Naive thymus-derived CD4-positive, alpha-beta T cell (primary cell): ENCODE measurements at regions not wholly inside any gene's neighbourhood (a gene's known extent, or its start where the extent isn't known, plus 50 kb on each side); places are given as distances from the start of the nearest gene placed in this dataset.

ENCODE experiments used
- ATAC-seq: fragments of 150-1000 bp; cut with Tn5 transposase; 2 replicates; pipeline ENCODE4 v1.10.0; 2021; ENCODE audit warnings: mild to moderate bottlenecking, moderate library complexity
- CTCF ChIA-PET: fragments of 350-600 bp; sonication (Branson Sonifier 250); formaldehyde crosslinking; loops from one replicate; lab custom pipeline; 2021; ENCODE audit warnings: antibody characterized with exemption; lab: Charles Lee
- POLR2A ChIA-PET: fragments of 350-600 bp; sonication (Branson Sonifier 250); formaldehyde crosslinking; loops from one replicate; lab custom pipeline; 2021; ENCODE audit warnings: antibody characterized with exemption, inconsistent platforms; lab: Charles Lee
- DNase-seq, 9 donors: peaks; one replicate each; pipeline versions ENCODE4 v3.0.0 to v3.0.0-alpha.2; 2020 to 2022; ENCODE audit warnings: mixed read lengths in 1 of 9
- H3K27ac ChIP-seq: one replicate; pipeline ENCODE4 v1.7.0; 2013; ENCODE audit warnings: mild to moderate bottlenecking, low read depth, low read length, moderate library complexity
- H3K27me3 ChIP-seq, 2 donors: one replicate each; pipeline ENCODE4 v1.7.0; 2013; ENCODE audit warnings: low read length in 2 of 2, mild to moderate bottlenecking in 2 of 2, moderate library complexity in 2 of 2; ENCODE audit not compliant: control insufficient read depth in 2 of 2, insufficient read depth in 2 of 2
- H3K36me3 ChIP-seq, 3 experiments: 1 replicate in 2 of 3; 2 replicates in 1 of 3; pipeline ENCODE4 v1.7.0; 2013; ENCODE audit warnings: low read length in 3 of 3, mild to moderate bottlenecking in 3 of 3, moderate library complexity in 1 of 3; ENCODE audit not compliant: insufficient read depth in 3 of 3, control insufficient read depth in 2 of 3
- H3K4me1 ChIP-seq, 2 donors: one replicate each; pipeline ENCODE4 v1.7.0; 2013; ENCODE audit warnings: low read length in 2 of 2, mild to moderate bottlenecking in 2 of 2, moderate library complexity in 1 of 2; ENCODE audit not compliant: control insufficient read depth in 2 of 2, insufficient read depth in 2 of 2
- H3K4me3 ChIP-seq: 2 replicates; pipeline ENCODE4 v1.7.0; 2013; ENCODE audit warnings: mild to moderate bottlenecking, low read length
- H3K9me3 ChIP-seq, 3 experiments: 1 replicate in 2 of 3; 2 replicates in 1 of 3; pipeline ENCODE4 v1.7.0; 2013; ENCODE audit warnings: low read length in 3 of 3; ENCODE audit not compliant: control insufficient read depth in 2 of 3
- H3K27ac Mint-ChIP-seq, 9 donors: one replicate each; pipeline ENCODE4 v1.8.0; 2020 to 2022; ENCODE audit warnings: mixed read lengths in 9 of 9, mild to moderate bottlenecking in 8 of 9, moderate library complexity in 5 of 9, inconsistent platforms in 2 of 9
- H3K27me3 Mint-ChIP-seq, 5 donors: one replicate each; pipeline ENCODE4 v1.8.0; 2021 to 2022; ENCODE audit warnings: mixed read lengths in 5 of 5, mild to moderate bottlenecking in 1 of 5
- H3K36me3 Mint-ChIP-seq, 5 donors: one replicate each; pipeline ENCODE4 v1.8.0; 2020 to 2022; ENCODE audit warnings: mixed read lengths in 5 of 5, mild to moderate bottlenecking in 3 of 5, inconsistent platforms in 1 of 5
- H3K4me1 Mint-ChIP-seq, 7 donors: one replicate each; pipeline ENCODE4 v1.8.0; 2020 to 2022; ENCODE audit warnings: mixed read lengths in 7 of 7, mild to moderate bottlenecking in 3 of 7, inconsistent platforms in 1 of 7
- H3K4me3 Mint-ChIP-seq, 10 donors: one replicate each; pipeline ENCODE4 v1.8.0; 2020 to 2022; ENCODE audit warnings: mild to moderate bottlenecking in 10 of 10, mixed read lengths in 10 of 10, moderate library complexity in 6 of 10, inconsistent platforms in 2 of 10
- H3K9me3 Mint-ChIP-seq, 11 donors: one replicate each; pipeline ENCODE4 v1.8.0; 2020 to 2022; ENCODE audit warnings: mixed read lengths in 11 of 11, mild to moderate bottlenecking in 4 of 11, inconsistent platforms in 1 of 11, moderate library complexity in 1 of 11
- intact Hi-C, 2 donors: fragments of 100-400 bp; cut with micrococcal nuclease; formaldehyde crosslinking; loops; one replicate each; pipeline ENCODE4 v1.15.1; 2023

DNA sequence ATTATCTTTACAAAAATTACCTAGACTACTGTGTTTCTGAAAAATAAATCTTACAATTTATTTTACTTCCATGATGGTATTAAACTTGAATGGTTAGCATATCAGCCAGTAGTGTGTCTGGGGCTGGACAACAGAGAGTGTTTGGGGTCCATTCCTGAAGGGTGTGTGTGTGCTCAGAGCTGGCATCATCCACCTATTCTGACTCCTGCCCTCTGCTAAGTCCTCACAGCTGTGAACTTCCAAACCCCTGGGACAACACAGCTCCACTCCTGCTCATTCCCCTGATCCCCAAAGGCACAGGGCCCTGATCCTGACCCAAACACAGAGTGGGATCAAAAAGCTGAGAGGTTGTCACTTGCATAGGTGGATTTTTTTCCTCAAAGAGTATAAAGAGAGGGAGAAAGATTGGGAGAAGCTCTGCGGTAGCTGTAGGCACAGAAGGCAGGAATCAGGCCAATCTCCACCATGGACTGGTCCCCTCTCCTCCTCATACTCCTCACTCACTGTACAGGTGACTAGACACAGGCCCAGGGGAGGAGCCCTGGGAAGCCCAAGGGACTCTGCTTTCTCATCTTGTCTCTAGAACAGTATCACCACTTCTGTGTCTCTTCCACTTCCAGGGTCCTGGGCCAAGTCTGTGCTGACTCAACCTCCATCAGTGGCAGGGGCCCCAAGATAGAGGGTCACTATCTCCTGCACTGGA is 55.7 kb upstream of the TOP3B start:
- Histone ChIP-seq H3K9me3 (no peaks in the 10 kb centered on the region), H3K4me1 (no peaks in the 10 kb centered on the region), H3K27ac (no peak overlapping the region), H3K27me3 (no peaks in the 10 kb centered on the region), H3K36me3 (no peaks in the 10 kb centered on the region), H3K4me3 (no peak overlapping the region)
- Mint-ChIP-seq H3K4me3 (no peak overlapping the region), H3K27me3 (peaks cover 14 to 25% (median 17%) of the 10 kb centered on the region in 5 donors), H3K4me1 (no peaks in the 10 kb centered on the region), H3K27ac (no peak overlapping the region), H3K9me3 (no peaks in the 10 kb centered on the region), H3K36me3 (no peaks in the 10 kb centered on the region)
- intact Hi-C loops, result no loop called here
- ChIA-PET CTCF (no interaction called here), POLR2A (no interaction called here)
- DNase-seq (no peak), ATAC-seq (no peak)

DNA sequence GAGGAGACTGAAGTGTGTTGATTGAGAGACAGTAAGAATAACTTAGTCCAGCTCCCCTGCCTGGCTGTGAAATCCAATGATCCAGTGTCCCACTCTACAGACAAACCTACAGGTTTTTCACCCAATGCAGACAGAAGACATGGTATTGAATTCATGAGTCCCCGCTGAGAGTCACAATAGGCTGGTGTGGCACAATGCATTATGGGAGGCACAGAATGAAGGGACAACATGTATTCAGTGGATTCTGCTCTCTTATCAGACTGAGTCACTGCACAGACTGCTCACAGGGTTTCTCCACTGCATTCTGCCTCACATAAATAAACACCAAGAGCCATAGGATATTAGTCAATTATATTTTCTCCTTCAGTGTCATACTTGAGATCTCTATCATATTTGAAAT is 55.2 kb upstream of the TOP3B start:
- no peak overlapping the region for H3K27ac Mint-ChIP-seq
- no peak overlapping the region for H3K4me3 ChIP-seq
- intact Hi-C loops, result no loop called here
- ATAC-seq, result no peak
- H3K9me3 Mint-ChIP-seq, result no peaks in the 10 kb centered on the region
- H3K4me1 ChIP-seq, result no peaks in the 10 kb centered on the region
- H3K4me3 Mint-ChIP-seq, result no peak overlapping the region
- DNase-seq, result no peak
- H3K4me1 Mint-ChIP-seq, result no peaks in the 10 kb centered on the region
- POLR2A ChIA-PET, result no interaction called here
- CTCF ChIA-PET, result no interaction called here
- no peaks in the 10 kb centered on the region for H3K27me3 ChIP-seq
- no peaks in the 10 kb centered on the region for H3K9me3 ChIP-seq
- H3K27ac ChIP-seq, result no peak overlapping the region
- H3K36me3 ChIP-seq, result no peaks in the 10 kb centered on the region
- H3K27me3 Mint-ChIP-seq, result peaks cover 14 to 26% (median 17%) of the 10 kb centered on the region in 5 donors
- no peaks in the 10 kb centered on the region for H3K36me3 Mint-ChIP-seq

DNA sequence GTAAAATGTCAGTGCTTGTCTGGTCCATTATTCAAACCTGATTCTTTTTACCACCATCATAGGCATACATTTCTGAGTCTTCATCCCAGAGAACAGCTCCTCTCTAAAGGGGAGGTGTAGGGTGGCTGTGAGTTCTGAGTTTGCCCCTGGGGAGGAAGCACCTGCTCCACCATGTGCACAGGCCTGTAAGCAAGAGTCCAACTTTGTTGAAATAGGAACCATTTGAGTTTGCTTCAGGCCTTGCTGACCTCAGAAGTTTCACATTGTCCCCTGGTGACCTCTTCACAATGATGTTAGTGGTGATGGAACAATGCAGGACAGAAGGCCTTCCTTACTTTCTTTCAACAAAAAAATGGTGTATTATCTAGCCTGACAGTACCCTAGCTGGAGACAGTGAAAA is 54.6 kb upstream of the TOP3B start:
- ChIA-PET POLR2A (no interaction called here), CTCF (no interaction called here)
- H3K36me3 ChIP-seq, result no peaks in the 10 kb centered on the region
- Mint-ChIP-seq H3K27ac (no peak overlapping the region), H3K27me3 (peaks cover 14 to 26% (median 17%) of the 10 kb centered on the region in 5 donors), H3K4me3 (no peak overlapping the region), H3K9me3 (no peaks in the 10 kb centered on the region), H3K4me1 (no peaks in the 10 kb centered on the region), H3K36me3 (no peaks in the 10 kb centered on the region)
- ATAC-seq, result no peak
- H3K4me1 ChIP-seq, result no peaks in the 10 kb centered on the region
- no peak overlapping the region for H3K27ac ChIP-seq
- DNase-seq, result no peak
- H3K4me3 ChIP-seq, result no peak overlapping the region
- H3K9me3 ChIP-seq, result no peaks in the 10 kb centered on the region
- no peaks in the 10 kb centered on the region for H3K27me3 ChIP-seq
- intact Hi-C loops, result no loop called here

DNA sequence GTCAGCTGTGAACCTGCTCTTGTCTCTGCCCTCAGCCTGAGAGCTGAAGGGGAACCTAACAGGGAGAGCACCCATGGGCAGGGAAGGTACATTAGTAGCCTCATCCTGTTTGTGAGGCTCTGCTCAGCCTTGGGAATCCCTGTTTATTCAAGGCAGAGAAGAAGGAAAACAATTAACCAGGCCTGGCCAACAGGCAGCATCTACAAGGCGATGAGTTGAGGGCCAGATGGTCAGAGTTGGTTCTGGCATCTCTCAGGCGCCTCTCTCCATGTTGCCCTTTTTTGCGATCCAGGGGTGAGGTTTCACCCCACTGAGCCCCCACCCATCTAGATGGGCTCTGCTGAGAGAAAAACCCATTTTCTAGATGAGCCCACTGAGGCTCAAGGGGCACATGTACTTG is 54.0 kb upstream of the TOP3B start:
- no peaks in the 10 kb centered on the region for H3K36me3 ChIP-seq
- ChIA-PET POLR2A (no interaction called here), CTCF (no interaction called here)
- H3K27ac ChIP-seq, result no peak overlapping the region
- no peak for DNase-seq
- no peak overlapping the region for H3K4me3 ChIP-seq
- Mint-ChIP-seq H3K36me3 (no peaks in the 10 kb centered on the region), H3K27ac (no peak overlapping the region), H3K4me1 (no peaks in the 10 kb centered on the region), H3K4me3 (no peak overlapping the region), H3K9me3 (no peaks in the 10 kb centered on the region), H3K27me3 (peaks cover 13 to 26% (median 15%) of the 10 kb centered on the region in 5 donors)
- H3K9me3 ChIP-seq, result no peaks in the 10 kb centered on the region
- no peaks in the 10 kb centered on the region for H3K4me1 ChIP-seq
- no peaks in the 10 kb centered on the region for H3K27me3 ChIP-seq
- no peak for ATAC-seq
- intact Hi-C loops, result no loop called here

DNA sequence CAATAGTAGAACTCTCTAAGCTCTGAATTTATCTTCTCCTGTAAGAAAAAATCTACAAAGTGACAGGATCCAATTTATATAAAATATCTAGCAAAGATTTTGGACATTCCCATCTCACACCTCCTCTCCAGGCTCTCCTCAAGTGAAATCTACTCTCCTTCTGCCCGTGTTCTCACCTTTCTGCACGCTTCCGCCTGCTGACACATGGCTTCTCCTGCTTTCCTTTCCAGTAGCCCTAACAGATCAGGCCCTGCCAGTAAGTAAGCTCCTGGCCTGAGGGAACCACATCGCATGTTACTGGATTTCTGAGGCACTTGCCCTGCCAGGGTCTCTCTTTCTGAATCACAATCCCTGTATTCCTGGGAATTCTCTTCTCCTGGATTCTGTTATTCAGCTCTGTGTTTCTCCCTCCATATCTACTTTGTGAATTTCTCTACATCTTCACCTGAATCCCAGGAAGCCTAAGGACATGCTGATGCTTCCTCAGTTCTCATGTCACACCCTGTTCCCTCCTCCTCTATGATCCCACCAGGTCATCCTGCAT is 53.3 kb upstream of the TOP3B start:
- ChIA-PET POLR2A (no interaction called here), CTCF (no interaction called here)
- Histone ChIP-seq H3K36me3 (no peaks in the 10 kb centered on the region), H3K4me3 (no peak overlapping the region), H3K27ac (no peak overlapping the region), H3K27me3 (no peaks in the 10 kb centered on the region), H3K4me1 (no peaks in the 10 kb centered on the region), H3K9me3 (no peaks in the 10 kb centered on the region)
- Mint-ChIP-seq H3K27me3 (peaks cover 13 to 26% (median 15%) of the 10 kb centered on the region in 5 donors), H3K9me3 (no peaks in the 10 kb centered on the region), H3K4me1 (no peaks in the 10 kb centered on the region), H3K36me3 (no peaks in the 10 kb centered on the region), H3K4me3 (no peak overlapping the region), H3K27ac (no peak overlapping the region)
- intact Hi-C loops, result no loop called here
- DNase-seq (no peak), ATAC-seq (no peak)

DNA sequence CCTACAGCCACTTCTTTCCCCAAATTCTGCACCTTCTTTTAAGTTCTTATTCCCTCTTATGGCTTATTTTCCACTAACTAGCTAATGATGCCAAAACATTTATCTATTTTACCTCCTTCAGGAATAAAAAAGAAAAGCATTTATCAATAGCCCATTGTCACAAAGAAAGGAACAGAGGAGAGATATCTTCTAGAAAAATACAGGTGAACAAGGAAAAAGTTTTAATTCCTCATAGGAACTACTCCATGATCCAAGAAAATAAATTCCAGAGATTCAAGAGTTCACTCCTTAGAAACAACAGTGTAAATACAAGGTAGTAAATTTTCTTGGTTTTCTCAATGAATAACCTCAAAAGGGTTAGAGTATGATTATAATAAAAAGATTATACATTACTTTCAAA is 52.6 kb upstream of the TOP3B start:
- H3K36me3 ChIP-seq, result no peaks in the 10 kb centered on the region
- ChIA-PET CTCF (no interaction called here), POLR2A (no interaction called here)
- no peak overlapping the region for H3K4me3 Mint-ChIP-seq
- no peaks in the 10 kb centered on the region for H3K9me3 ChIP-seq
- ATAC-seq (no peak), DNase-seq (no peak)
- H3K9me3 Mint-ChIP-seq, result no peaks in the 10 kb centered on the region
- H3K27ac ChIP-seq, result no peak overlapping the region
- intact Hi-C loops, result no loop called here
- no peaks in the 10 kb centered on the region for H3K36me3 Mint-ChIP-seq
- no peaks in the 10 kb centered on the region for H3K4me1 Mint-ChIP-seq
- no peaks in the 10 kb centered on the region for H3K27me3 ChIP-seq
- H3K4me1 ChIP-seq, result no peaks in the 10 kb centered on the region
- peaks cover 10 to 26% (median 15%) of the 10 kb centered on the region in 5 donors for H3K27me3 Mint-ChIP-seq
- no peak overlapping the region for H3K4me3 ChIP-seq
- no peak overlapping the region for H3K27ac Mint-ChIP-seq

DNA sequence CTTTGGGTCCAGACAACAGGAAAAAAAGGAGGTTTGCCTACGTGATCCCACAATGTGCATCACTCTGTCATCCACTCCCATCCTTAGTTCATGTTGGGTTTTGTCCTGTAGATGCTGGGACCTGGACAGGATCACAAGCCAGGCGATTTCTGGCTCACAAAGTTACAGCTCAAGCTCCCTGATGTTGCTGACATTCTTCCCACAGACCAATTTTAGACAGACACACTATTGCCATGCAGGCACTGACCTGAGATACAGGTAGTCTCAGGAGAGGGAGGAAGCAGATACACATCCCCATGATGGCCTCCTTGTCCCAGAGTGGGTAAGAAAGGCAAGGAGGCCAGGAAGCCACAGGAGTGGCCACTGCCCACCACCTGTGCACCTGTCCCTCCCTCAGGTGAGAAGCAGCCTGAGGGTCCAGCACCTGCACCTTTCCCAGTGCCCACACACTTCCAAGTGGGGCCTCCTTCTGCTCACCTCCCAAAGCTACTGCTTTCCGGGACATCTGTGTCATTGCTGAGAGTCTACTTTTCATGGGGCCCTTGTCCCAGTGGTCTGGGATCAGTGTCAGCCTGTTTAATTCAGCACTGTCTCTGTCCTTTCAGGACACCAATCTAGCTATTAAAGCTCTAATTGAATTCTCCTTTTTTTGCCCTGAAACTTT is 52.0 kb upstream of the TOP3B start:
- CTCF ChIA-PET, result no interaction called here
- ATAC-seq, result no peak

More for the DNA sequence above, 52.0 kb upstream of the TOP3B start:
- POLR2A ChIA-PET, result no interaction called here
- Mint-ChIP-seq H3K9me3 (no peaks in the 10 kb centered on the region), H3K4me1 (no peaks in the 10 kb centered on the region), H3K27me3 (peaks cover 5 to 22% (median 13%) of the 10 kb centered on the region in 5 donors), H3K27ac (no peak overlapping the region), H3K4me3 (no peak overlapping the region), H3K36me3 (no peaks in the 10 kb centered on the region)
- Histone ChIP-seq H3K4me3 (no peak overlapping the region), H3K27me3 (no peaks in the 10 kb centered on the region), H3K36me3 (no peaks in the 10 kb centered on the region), H3K9me3 (no peaks in the 10 kb centered on the region), H3K4me1 (no peaks in the 10 kb centered on the region), H3K27ac (no peak overlapping the region)
- DNase-seq, result no peak
- intact Hi-C loops, result no loop called here
